OCI-LY1 (cell line): ENCODE measurements at regions not wholly inside any gene's neighbourhood (a gene's known extent, or its start where the extent isn't known, plus 50 kb on each side); places are given as distances from the start of the nearest gene placed in this dataset.

Experiments used
- H2AFZ ChIP-seq: fragments of 200-600 bp; sonication (generic), shearing (Covaris generic); 2 replicates; pipeline ENCODE4 v1.6.0; 2014; ENCODE audit warnings: antibody characterized with exemption, mild to moderate bottlenecking, low read length
- H3F3A ChIP-seq: fragments of 200-600 bp; sonication (generic), shearing (Covaris generic); 2 replicates; pipeline ENCODE4 v1.6.0; 2014; ENCODE audit warnings: mild to moderate bottlenecking, antibody characterized with exemption, low read length, moderate library complexity; ENCODE audit not compliant: insufficient read depth
- H3K27ac ChIP-seq: fragments of 200-600 bp; sonication (generic); 2 replicates; pipeline ENCODE4 v1.5.1; 2014; ENCODE audit warnings: low read length, mixed run types, mild to moderate bottlenecking, low read depth; ENCODE audit not compliant: poor library complexity, severe bottlenecking
- H3K27me3 ChIP-seq: fragments of 200-600 bp; sonication (generic); 2 replicates; pipeline ENCODE4 v1.6.0; 2014; ENCODE audit warnings: antibody characterized with exemption, mild to moderate bottlenecking, low read length, moderate library complexity; ENCODE audit not compliant: insufficient read depth
- H3K36me3 ChIP-seq: fragments of 200-600 bp; sonication (generic); 2 replicates; pipeline ENCODE4 v1.6.1; 2014; ENCODE audit warnings: mild to moderate bottlenecking, antibody characterized with exemption, low read length, moderate library complexity, mixed read lengths; ENCODE audit not compliant: insufficient read depth
- H3K4me1 ChIP-seq: fragments of 200-600 bp; sonication (generic); 2 replicates; pipeline ENCODE4 v1.5.1; 2014; ENCODE audit warnings: mild to moderate bottlenecking, low read length, moderate library complexity; ENCODE audit not compliant: insufficient read depth, severe bottlenecking
- H3K4me2 ChIP-seq: fragments of 200-600 bp; sonication (generic), shearing (Covaris generic); 2 replicates; pipeline ENCODE4 v1.6.1; 2014; ENCODE audit warnings: low read length
- H3K4me3 ChIP-seq: fragments of 200-600 bp; sonication (generic); 2 replicates; pipeline ENCODE4 v1.5.1; 2014; ENCODE audit warnings: low read length, low read depth, mild to moderate bottlenecking, mixed read lengths; ENCODE audit not compliant: poor library complexity, severe bottlenecking
- H3K79me2 ChIP-seq: fragments of 200-600 bp; shearing (Covaris generic); 2 replicates; pipeline ENCODE4 v1.6.1; 2016; ENCODE audit warnings: mixed run types, low read length, mixed read lengths; ENCODE audit not compliant: insufficient read depth
- H3K9ac ChIP-seq: fragments of 200-600 bp; sonication (generic), shearing (Covaris generic); 2 replicates; pipeline ENCODE4 v1.6.1; 2014; ENCODE audit warnings: mild to moderate bottlenecking, low read length, mixed read lengths
- H3K9me2 ChIP-seq: fragments of 200-600 bp; sonication (generic), shearing (Covaris generic); 2 replicates; pipeline ENCODE4 v1.6.1; 2014; ENCODE audit warnings: low read depth, mild to moderate bottlenecking, low read length, mixed read lengths
- H3K9me3 ChIP-seq: fragments of 200-600 bp; shearing (Covaris generic); 2 replicates; pipeline ENCODE4 v1.6.1; 2014; ENCODE audit warnings: low read length, mixed read lengths
- H4K20me1 ChIP-seq: fragments of 200-600 bp; sonication (generic), shearing (Covaris generic); 2 replicates; pipeline ENCODE4 v1.6.0; 2016; ENCODE audit warnings: mild to moderate bottlenecking, low read length; ENCODE audit not compliant: insufficient read depth
- EZH2 ChIP-seq: fragments of 200-600 bp; sonication (generic), shearing (Covaris generic); IDR thresholded peaks from 2 replicates; pipeline ENCODE4 v1.8.0; 2017; ENCODE audit warnings: borderline replicate concordance, mixed run types, mild to moderate bottlenecking, antibody characterized with exemption, low read length, moderate library complexity, mixed read lengths
- TF ChIP-seq, protein P1 (sequence below): fragments of 200-600 bp; sonication (generic), shearing (Covaris generic); IDR thresholded peaks from 2 replicates; pipeline ENCODE4 v1.5.1; 2017; ENCODE audit warnings: mild to moderate bottlenecking, antibody characterized with exemption, low read length, moderate library complexity, mixed read lengths

DNA sequence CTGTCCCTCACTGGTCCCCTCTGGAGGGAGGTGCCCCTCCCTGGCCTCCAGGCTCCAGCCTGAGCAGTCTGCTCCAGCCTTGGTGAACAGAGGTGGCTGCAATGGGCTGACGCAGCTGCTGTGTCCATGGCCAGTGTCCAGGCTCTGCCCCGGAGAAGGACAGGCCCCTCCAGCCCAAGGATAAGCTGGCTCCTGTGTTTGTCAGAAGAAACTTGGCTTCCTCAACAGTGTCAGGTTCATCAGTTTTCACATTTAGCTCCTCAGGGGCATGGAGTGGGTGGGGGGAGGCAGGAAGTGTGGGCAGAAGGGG lies 402.8 kb downstream of the MATN1 start:
- no peaks in the 10 kb centered on the region for H3K4me1 ChIP-seq
- no peaks in the 10 kb centered on the region for H3K36me3 ChIP-seq
- no peak overlapping the region for H3K9ac ChIP-seq
- H4K20me1 ChIP-seq, result no peaks in the 10 kb centered on the region
- H3K27ac ChIP-seq, result no peak overlapping the region
- H3K9me3 ChIP-seq, result no peaks in the 10 kb centered on the region
- no peaks in the 10 kb centered on the region for H3K79me2 ChIP-seq
- no peaks in the 10 kb centered on the region for H3F3A ChIP-seq
- H3K27me3 ChIP-seq, result no peaks in the 10 kb centered on the region
- H3K4me2 ChIP-seq, result no peak overlapping the region
- no peaks in the 10 kb centered on the region for H3K9me2 ChIP-seq
- H3K4me3 ChIP-seq, result no peak overlapping the region
- H2AFZ ChIP-seq, result no peak overlapping the region
- no peak for TF ChIP-seq EZH2
- TF ChIP-seq, protein P1, sequence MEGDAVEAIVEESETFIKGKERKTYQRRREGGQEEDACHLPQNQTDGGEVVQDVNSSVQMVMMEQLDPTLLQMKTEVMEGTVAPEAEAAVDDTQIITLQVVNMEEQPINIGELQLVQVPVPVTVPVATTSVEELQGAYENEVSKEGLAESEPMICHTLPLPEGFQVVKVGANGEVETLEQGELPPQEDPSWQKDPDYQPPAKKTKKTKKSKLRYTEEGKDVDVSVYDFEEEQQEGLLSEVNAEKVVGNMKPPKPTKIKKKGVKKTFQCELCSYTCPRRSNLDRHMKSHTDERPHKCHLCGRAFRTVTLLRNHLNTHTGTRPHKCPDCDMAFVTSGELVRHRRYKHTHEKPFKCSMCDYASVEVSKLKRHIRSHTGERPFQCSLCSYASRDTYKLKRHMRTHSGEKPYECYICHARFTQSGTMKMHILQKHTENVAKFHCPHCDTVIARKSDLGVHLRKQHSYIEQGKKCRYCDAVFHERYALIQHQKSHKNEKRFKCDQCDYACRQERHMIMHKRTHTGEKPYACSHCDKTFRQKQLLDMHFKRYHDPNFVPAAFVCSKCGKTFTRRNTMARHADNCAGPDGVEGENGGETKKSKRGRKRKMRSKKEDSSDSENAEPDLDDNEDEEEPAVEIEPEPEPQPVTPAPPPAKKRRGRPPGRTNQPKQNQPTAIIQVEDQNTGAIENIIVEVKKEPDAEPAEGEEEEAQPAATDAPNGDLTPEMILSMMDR, result no peak

- no peak overlapping the region for H3K4me3 ChIP-seq
- no peak overlapping the region for H3K27ac ChIP-seq
- no peak for TF ChIP-seq EZH2
- TF ChIP-seq, protein P1, result no peak
- H3K79me2 ChIP-seq, result no peaks in the 10 kb centered on the region
- no peaks in the 10 kb centered on the region for H3K9me2 ChIP-seq
- H3K4me2 ChIP-seq, result no peak overlapping the region
- H2AFZ ChIP-seq, result no peak overlapping the region
- H3K4me1 ChIP-seq, result no peaks in the 10 kb centered on the region
- H3F3A ChIP-seq, result no peaks in the 10 kb centered on the region
- H3K27me3 ChIP-seq, result no peaks in the 10 kb centered on the region
- no peak overlapping the region for H3K9ac ChIP-seq
- no peaks in the 10 kb centered on the region for H3K36me3 ChIP-seq
- no peaks in the 10 kb centered on the region for H3K9me3 ChIP-seq
- H4K20me1 ChIP-seq, result no peaks in the 10 kb centered on the region
Measured at GRCh38 chr1:30319765-30320580, 403.4 kb downstream of the MATN1 start.

- Histone ChIP-seq H3K27ac (no peak overlapping the region), H3K9ac (no peak overlapping the region), H2AFZ (no peak overlapping the region), H3K9me2 (no peaks in the 10 kb centered on the region), H4K20me1 (no peaks in the 10 kb centered on the region), H3K27me3 (no peaks in the 10 kb centered on the region), H3K4me1 (no peaks in the 10 kb centered on the region), H3F3A (no peaks in the 10 kb centered on the region), H3K4me3 (no peak overlapping the region), H3K36me3 (no peaks in the 10 kb centered on the region), H3K79me2 (no peaks in the 10 kb centered on the region), H3K4me2 (no peak overlapping the region), H3K9me3 (no peaks in the 10 kb centered on the region)
- no peak for TF ChIP-seq EZH2
- TF ChIP-seq, protein P1, result no peak
Measured at GRCh38 chr1:30318864-30319718, 404.3 kb downstream of the MATN1 start.
